ENCODE measurements at regions not wholly inside any gene's neighbourhood (a gene's known extent, or its start where the extent isn't known, plus 50 kb on each side); places are given as distances from the start of the nearest gene placed in this dataset.
A peak's percentile ranks its signal among the peaks of the same experiment; 100 is the strongest.

DNA sequence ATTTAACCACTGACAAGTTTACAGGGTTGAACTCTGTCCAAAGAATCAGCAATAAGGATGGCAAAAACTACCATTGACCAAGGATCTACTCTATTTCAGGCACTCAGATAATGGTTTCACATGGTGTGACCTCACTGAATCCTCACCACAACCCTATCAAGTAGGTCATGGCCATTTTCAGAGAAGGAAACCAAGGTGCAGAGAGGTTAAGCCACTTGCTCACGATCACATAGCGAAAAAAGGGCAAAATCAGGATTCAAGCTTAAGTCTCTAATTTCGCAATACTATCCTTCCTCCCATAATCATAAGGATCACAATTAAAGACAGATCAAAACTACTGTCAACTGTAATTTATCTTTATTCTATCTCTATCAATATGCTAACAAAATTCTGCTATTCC lies 191.0 kb upstream of the AFF2 start:
- Mint-ChIP-seq H3K36me3 (ENCODE audit: low read depth) (no peaks in the 10 kb centered on the region), H3K27me3 (no peaks in the 10 kb centered on the region), H3K27ac (no peak overlapping the region), H3K4me1 (peaks cover 41% of the 10 kb centered on the region), H3K9me3 (ENCODE audit: low read depth) (no peaks in the 10 kb centered on the region), H3K4me3 (no peak overlapping the region)
- DNase-seq: no peak
- ATAC-seq: no peak
- ChIA-PET POLR2A (no interaction called here), CTCF (interaction anchor here (1.2 kb wide), 1 partner anchor 33 kb away, joined by 3 read pairs; no protein-coding TSS in a partner anchor)
- intact Hi-C loops (cut with DNase I, micrococcal nuclease): no loop called here

GRCh38 chrX:148310426-148311165 lies 189.8 kb upstream of the AFF2 start:
- intact Hi-C loops (cut with DNase I, micrococcal nuclease): no loop called here
- peaks cover 41% of the 10 kb centered on the region for H3K4me1 Mint-ChIP-seq
- ChIA-PET POLR2A (no interaction called here), CTCF (interaction anchor here (1.2 kb wide), 1 partner anchor 34 kb away, joined by 3 read pairs; no protein-coding TSS in a partner anchor)
- H3K27me3 Mint-ChIP-seq: no peaks in the 10 kb centered on the region
- no peak overlapping the region for H3K27ac Mint-ChIP-seq
- ATAC-seq: peak; percentile 92
- DNase-seq: peak; percentile 46
- no peaks in the 10 kb centered on the region for H3K36me3 Mint-ChIP-seq (ENCODE audit: low read depth)
- H3K9me3 Mint-ChIP-seq (ENCODE audit: low read depth): no peaks in the 10 kb centered on the region
- no peak overlapping the region for H3K4me3 Mint-ChIP-seq

GRCh38 chrX:148311544-148311943 lies 188.9 kb upstream of the AFF2 start:
- peak overlapping the region; percentile 48 for H3K27ac Mint-ChIP-seq
- no peak overlapping the region for H3K4me3 Mint-ChIP-seq
- CTCF ChIA-PET: no interaction called here
- H3K4me1 Mint-ChIP-seq: peaks cover 41% of the 10 kb centered on the region
- POLR2A ChIA-PET: no interaction called here
- no peaks in the 10 kb centered on the region for H3K9me3 Mint-ChIP-seq (ENCODE audit: low read depth)
- no peaks in the 10 kb centered on the region for H3K27me3 Mint-ChIP-seq
- no peaks in the 10 kb centered on the region for H3K36me3 Mint-ChIP-seq (ENCODE audit: low read depth)
- intact Hi-C loops (cut with DNase I, micrococcal nuclease): no loop called here
- ATAC-seq (no peak), DNase-seq (no peak)

DNA sequence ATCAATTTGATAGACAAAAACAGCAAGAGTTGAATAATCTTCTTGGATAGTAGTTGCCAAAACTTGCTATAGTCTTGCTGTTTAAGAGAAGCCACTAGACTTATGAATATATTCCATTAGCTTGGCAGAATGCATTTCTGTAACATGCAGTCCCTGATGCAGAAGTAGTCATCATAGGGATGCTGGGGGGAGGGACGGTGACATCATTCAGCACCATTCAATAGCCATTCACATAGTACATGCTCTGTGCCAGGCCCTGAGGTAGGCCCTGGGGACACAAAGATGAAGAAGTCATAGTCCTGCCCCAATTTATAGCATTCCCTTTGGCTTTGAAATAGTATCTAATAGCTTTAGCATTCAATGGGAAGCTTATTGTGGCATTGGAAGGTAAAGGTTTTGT lies 185.5 kb upstream of the AFF2 start:
- POLR2A ChIA-PET: no interaction called here
- DNase-seq (no peak), ATAC-seq (no peak)
- H3K27me3 Mint-ChIP-seq: no peaks in the 10 kb centered on the region
- no peaks in the 10 kb centered on the region for H3K36me3 Mint-ChIP-seq (ENCODE audit: low read depth)
- peaks cover 24% of the 10 kb centered on the region for H3K4me1 Mint-ChIP-seq
- CTCF ChIA-PET: no interaction called here
- no peak overlapping the region for H3K27ac Mint-ChIP-seq
- intact Hi-C loops (cut with DNase I, micrococcal nuclease): no loop called here
- no peak overlapping the region for H3K4me3 Mint-ChIP-seq
- no peaks in the 10 kb centered on the region for H3K9me3 Mint-ChIP-seq (ENCODE audit: low read depth)

DNA sequence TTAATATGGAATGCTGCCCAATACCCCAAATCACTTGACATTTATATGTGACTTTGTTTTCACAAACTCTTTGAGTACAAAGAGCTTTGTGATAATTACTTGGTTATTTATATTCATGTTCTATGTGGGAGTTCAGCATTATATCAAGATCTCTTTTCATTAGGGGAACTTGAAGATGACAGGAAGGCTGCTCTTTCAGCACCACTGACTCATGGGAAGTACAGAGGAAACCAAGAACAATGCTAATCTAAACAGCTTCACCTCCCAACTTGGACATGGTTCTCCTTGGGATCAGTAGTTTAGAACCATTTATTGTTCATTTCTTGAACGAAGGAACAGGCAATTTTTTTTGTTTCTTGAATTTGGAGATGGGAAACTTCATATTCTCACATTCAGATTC lies 184.0 kb upstream of the AFF2 start:
- Mint-ChIP-seq H3K9me3 (ENCODE audit: low read depth) (no peaks in the 10 kb centered on the region), H3K4me3 (no peak overlapping the region), H3K4me1 (peaks cover 10% of the 10 kb centered on the region), H3K27me3 (no peaks in the 10 kb centered on the region), H3K27ac (no peak overlapping the region), H3K36me3 (ENCODE audit: low read depth) (no peaks in the 10 kb centered on the region)
- intact Hi-C loops (cut with DNase I, micrococcal nuclease): no loop called here
- ChIA-PET CTCF (no interaction called here), POLR2A (no interaction called here)
- no peak for DNase-seq
- ATAC-seq: no peak

DNA sequence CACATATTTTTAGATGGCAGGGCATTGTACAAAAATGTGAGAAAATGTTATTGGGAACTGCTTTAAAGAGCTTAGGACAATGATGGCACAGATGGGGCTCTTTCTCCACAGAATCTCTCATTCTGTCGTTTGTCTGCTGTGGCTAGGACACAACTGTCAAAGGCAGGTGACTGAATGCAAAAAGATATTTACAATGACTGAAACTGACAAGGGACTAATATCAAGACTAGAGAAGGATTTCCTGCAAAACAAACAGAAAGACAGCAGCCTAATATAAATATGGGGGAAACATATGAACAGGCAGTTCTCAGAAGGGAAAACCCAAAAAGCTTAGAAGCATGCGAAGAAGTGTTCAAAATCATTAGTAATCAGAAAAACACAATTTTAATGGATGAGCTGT lies 177.5 kb upstream of the AFF2 start:
- H3K27me3 Mint-ChIP-seq: no peaks in the 10 kb centered on the region
- intact Hi-C loops (cut with DNase I, micrococcal nuclease): no loop called here
- no peak for DNase-seq
- ChIA-PET CTCF (no interaction called here), POLR2A (no interaction called here)
- no peak for ATAC-seq
- no peak overlapping the region for H3K27ac Mint-ChIP-seq
- H3K36me3 Mint-ChIP-seq (ENCODE audit: low read depth): no peaks in the 10 kb centered on the region
- no peaks in the 10 kb centered on the region for H3K4me1 Mint-ChIP-seq
- peaks cover 2% of the 10 kb centered on the region for H3K9me3 Mint-ChIP-seq (ENCODE audit: low read depth)
- H3K4me3 Mint-ChIP-seq: no peak overlapping the region

GRCh38 chrX:148333989-148334388 lies 166.4 kb upstream of the AFF2 start:
- ATAC-seq (peak; percentile 58), DNase-seq (no peak)
- ChIA-PET CTCF (interaction anchor here (0.6 kb wide), 1 partner anchor 51 kb away, joined by 3 read pairs; no protein-coding TSS in a partner anchor), POLR2A (no interaction called here)
- Mint-ChIP-seq H3K36me3 (ENCODE audit: low read depth) (no peaks in the 10 kb centered on the region), H3K27ac (peak overlapping the region; percentile 49), H3K9me3 (ENCODE audit: low read depth) (no peaks in the 10 kb centered on the region), H3K27me3 (no peaks in the 10 kb centered on the region), H3K4me1 (peaks cover 47% of the 10 kb centered on the region), H3K4me3 (no peak overlapping the region)
- intact Hi-C loops (cut with DNase I, micrococcal nuclease): no loop called here

GRCh38 chrX:148337873-148338272 lies 162.5 kb upstream of the AFF2 start:
- no peaks in the 10 kb centered on the region for H3K36me3 Mint-ChIP-seq (ENCODE audit: low read depth)
- no peaks in the 10 kb centered on the region for H3K27me3 Mint-ChIP-seq
- H3K4me3 Mint-ChIP-seq: no peak overlapping the region
- POLR2A ChIA-PET: no interaction called here
- ATAC-seq (no peak), DNase-seq (no peak)
- peaks cover 58% of the 10 kb centered on the region for H3K4me1 Mint-ChIP-seq
- CTCF ChIA-PET: no interaction called here
- intact Hi-C loops (cut with DNase I, micrococcal nuclease): no loop called here
- H3K27ac Mint-ChIP-seq: no peak overlapping the region
- H3K9me3 Mint-ChIP-seq (ENCODE audit: low read depth): peaks cover 2% of the 10 kb centered on the region

GRCh38 chrX:148354916-148355315 lies 145.5 kb upstream of the AFF2 start:
- Mint-ChIP-seq H3K27me3 (no peaks in the 10 kb centered on the region), H3K4me3 (no peak overlapping the region), H3K4me1 (no peaks in the 10 kb centered on the region), H3K9me3 (ENCODE audit: low read depth) (peaks cover 2% of the 10 kb centered on the region), H3K27ac (no peak overlapping the region), H3K36me3 (ENCODE audit: low read depth) (no peaks in the 10 kb centered on the region)
- POLR2A ChIA-PET: no interaction called here
- no peak for ATAC-seq
- intact Hi-C loops (cut with DNase I, micrococcal nuclease): no loop called here
- DNase-seq: no peak
- CTCF ChIA-PET: interaction anchor here (0.5 kb wide), 1 partner anchor 401 kb away, joined by 3 read pairs; no protein-coding TSS in a partner anchor

GRCh38 chrX:148361641-148362040 lies 138.8 kb upstream of the AFF2 start:
- CTCF ChIA-PET: no interaction called here
- no peak overlapping the region for H3K27ac Mint-ChIP-seq
- intact Hi-C loops (cut with DNase I, micrococcal nuclease): no loop called here
- POLR2A ChIA-PET: no interaction called here
- no peak overlapping the region for H3K4me3 Mint-ChIP-seq
- DNase-seq (no peak), ATAC-seq (no peak)
- H3K9me3 Mint-ChIP-seq (ENCODE audit: low read depth): no peaks in the 10 kb centered on the region
- no peaks in the 10 kb centered on the region for H3K4me1 Mint-ChIP-seq
- no peaks in the 10 kb centered on the region for H3K36me3 Mint-ChIP-seq (ENCODE audit: low read depth)
- no peaks in the 10 kb centered on the region for H3K27me3 Mint-ChIP-seq

- DNase-seq: no peak
- no peak overlapping the region for H3K27ac Mint-ChIP-seq
- POLR2A ChIA-PET: no interaction called here
- no peak overlapping the region for H3K4me3 Mint-ChIP-seq
- H3K27me3 Mint-ChIP-seq: no peaks in the 10 kb centered on the region
- no peak for ATAC-seq
- H3K4me1 Mint-ChIP-seq: peaks cover 5% of the 10 kb centered on the region
- H3K36me3 Mint-ChIP-seq (ENCODE audit: low read depth): no peaks in the 10 kb centered on the region
- intact Hi-C loops (cut with DNase I, micrococcal nuclease): no loop called here
- CTCF ChIA-PET: no interaction called here
- H3K9me3 Mint-ChIP-seq (ENCODE audit: low read depth): no peaks in the 10 kb centered on the region
These were observed 136.8 kb upstream of the AFF2 start for GRCh38 chrX:148363471-148364235.

DNA sequence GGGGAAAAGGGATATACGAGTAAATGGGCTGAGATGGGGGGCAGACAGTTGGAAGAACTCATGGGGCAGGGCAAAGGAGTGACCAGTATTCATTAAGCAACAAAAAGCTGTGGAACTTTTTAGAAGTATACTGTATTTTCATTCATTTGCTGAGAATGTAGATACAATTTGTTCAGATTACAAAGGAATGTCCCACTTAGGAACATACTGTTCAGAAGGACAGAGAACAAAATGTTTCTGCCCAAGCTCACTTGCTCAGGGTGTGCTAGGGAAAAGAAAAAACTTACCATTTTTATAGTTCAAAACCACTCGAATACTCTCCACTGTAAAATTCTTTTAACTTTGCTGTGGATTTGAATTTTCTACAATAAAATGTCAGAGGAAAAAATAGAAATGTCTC lies 135.2 kb upstream of the AFF2 start:
- ChIA-PET POLR2A (no interaction called here), CTCF (no interaction called here)
- peaks cover 5% of the 10 kb centered on the region for H3K4me1 Mint-ChIP-seq

More for the DNA sequence above, 135.2 kb upstream of the AFF2 start:
- Mint-ChIP-seq H3K36me3 (ENCODE audit: low read depth) (no peaks in the 10 kb centered on the region), H3K4me3 (no peak overlapping the region), H3K27ac (no peak overlapping the region), H3K27me3 (no peaks in the 10 kb centered on the region), H3K9me3 (ENCODE audit: low read depth) (no peaks in the 10 kb centered on the region)
- intact Hi-C loops (cut with DNase I, micrococcal nuclease): no loop called here
- ATAC-seq (no peak), DNase-seq (no peak)

Data from activated CD4-positive, alpha-beta T cell treated with anti-CD3 and anti-CD28 coated beads for 36 hours (primary cell).